ENCODE measurements at regions not wholly inside any gene's neighbourhood (a gene's known extent, or its start where the extent isn't known, plus 50 kb on each side); places are given as distances from the start of the nearest gene placed in this dataset.

GRCh38 chr6:40845553-40845952 lies 193.5 kb downstream of the UNC5CL start:
- Histone ChIP-seq H3K27me3 (no peaks in the 10 kb centered on the region), H3K36me3 (no peaks in the 10 kb centered on the region), H3K4me1 (peaks cover 0 to 16% (median 1%) of the 10 kb centered on the region in 4 donors), H3K4me3 (no peak overlapping the region), H3K9me3 (no peaks in the 10 kb centered on the region), H3K27ac (replicated peaks in 1 of 4) (no peak overlapping the region)
- 72% methylated on average over 2 of the region's 2 CpGs for WGBS
- DNase-seq (ENCODE audit: extremely low spot score), result no peak
- intact Hi-C loops (cut with DNase I), result no loop called here
- TF ChIP-seq CTCF (IDR thresholded peaks at IDR 0.05) (peak; percentile 16 to 39 (median 33)), POLR2AphosphoS5 (IDR thresholded peaks at IDR 0.05) (no peak), POLR2A (IDR thresholded peaks at IDR 0.05; ENCODE audit: low read depth) (no peak), EP300 (IDR thresholded peaks at IDR 0.05) (no peak)

- Histone ChIP-seq H3K27me3 (no peaks in the 10 kb centered on the region), H3K9me3 (no peaks in the 10 kb centered on the region), H3K4me3 (no peak overlapping the region), H3K36me3 (no peaks in the 10 kb centered on the region), H3K4me1 (peaks cover 0 to 14% (median 1%) of the 10 kb centered on the region in 4 donors), H3K27ac (replicated peaks in 1 of 4) (no peak overlapping the region)
- DNase-seq (ENCODE audit: extremely low spot score), result no peak
- intact Hi-C loops (cut with DNase I), result no loop called here
- TF ChIP-seq CTCF (IDR thresholded peaks at IDR 0.05), result no peak
- no peak for TF ChIP-seq POLR2A (IDR thresholded peaks at IDR 0.05; ENCODE audit: low read depth)
- no peak for TF ChIP-seq POLR2AphosphoS5 (IDR thresholded peaks at IDR 0.05)
- no peak for TF ChIP-seq EP300 (IDR thresholded peaks at IDR 0.05)
- 29% methylated on average over 1 of the region's 1 CpG for WGBS
Measured at GRCh38 chr6:40844246-40844645, 194.8 kb downstream of the UNC5CL start.

- no peak for TF ChIP-seq POLR2AphosphoS5 (IDR thresholded peaks at IDR 0.05)
- intact Hi-C loops (cut with DNase I), result no loop called here
- DNase-seq (ENCODE audit: extremely low spot score), result no peak
- no peaks in the 10 kb centered on the region for H3K36me3 ChIP-seq
- H3K9me3 ChIP-seq, result no peaks in the 10 kb centered on the region
- no peak overlapping the region for H3K4me3 ChIP-seq
- peaks cover 0 to 9% (median 1%) of the 10 kb centered on the region in 4 donors for H3K4me1 ChIP-seq
- WGBS, result 93% methylated on average over 2 of the region's 2 CpGs
- H3K27ac ChIP-seq (replicated peaks in 1 of 4), result no peak overlapping the region
- no peaks in the 10 kb centered on the region for H3K27me3 ChIP-seq
Measured at GRCh38 chr6:40841721-40842120, 197.3 kb downstream of the UNC5CL start.

- Histone ChIP-seq H3K27me3 (no peaks in the 10 kb centered on the region), H3K4me1 (peaks cover 0 to 6% (median 6%) of the 10 kb centered on the region in 4 donors), H3K27ac (replicated peaks in 1 of 4) (no peak overlapping the region), H3K9me3 (no peaks in the 10 kb centered on the region), H3K36me3 (no peaks in the 10 kb centered on the region), H3K4me3 (no peak overlapping the region)
- TF ChIP-seq EP300 (IDR thresholded peaks at IDR 0.05), result no peak
- TF ChIP-seq POLR2AphosphoS5 (IDR thresholded peaks at IDR 0.05), result no peak
- TF ChIP-seq POLR2A (IDR thresholded peaks at IDR 0.05; ENCODE audit: low read depth), result no peak
- no peak for TF ChIP-seq CTCF (IDR thresholded peaks at IDR 0.05)
- no peak for DNase-seq (ENCODE audit: extremely low spot score)
- intact Hi-C loops (cut with DNase I), result no loop called here
- WGBS, result 55% methylated on average over 4 of the region's 4 CpGs
Measured at GRCh38 chr6:40832691-40833090, 206.3 kb downstream of the UNC5CL start.

GRCh38 chr6:40831381-40831780 lies 207.6 kb downstream of the UNC5CL start:
- no peak overlapping the region for H3K4me3 ChIP-seq
- no peaks in the 10 kb centered on the region for H3K36me3 ChIP-seq
- TF ChIP-seq POLR2A (IDR thresholded peaks at IDR 0.05; ENCODE audit: low read depth), result no peak
- TF ChIP-seq CTCF (IDR thresholded peaks at IDR 0.05), result no peak
- TF ChIP-seq EP300 (IDR thresholded peaks at IDR 0.05), result no peak
- no peaks in the 10 kb centered on the region for H3K27me3 ChIP-seq
- intact Hi-C loops (cut with DNase I), result no loop called here
- peaks cover 0 to 6% (median 6%) of the 10 kb centered on the region in 4 donors for H3K4me1 ChIP-seq
- H3K27ac ChIP-seq (replicated peaks in 1 of 4), result no peak overlapping the region
- no peaks in the 10 kb centered on the region for H3K9me3 ChIP-seq
- no peak for DNase-seq (ENCODE audit: extremely low spot score)
- WGBS, result 85% methylated on average over 3 of the region's 3 CpGs
